ENCODE measurements at regions not wholly inside any gene's neighbourhood (a gene's known extent, or its start where the extent isn't known, plus 50 kb on each side); places are given as distances from the start of the nearest gene placed in this dataset.

DNA sequence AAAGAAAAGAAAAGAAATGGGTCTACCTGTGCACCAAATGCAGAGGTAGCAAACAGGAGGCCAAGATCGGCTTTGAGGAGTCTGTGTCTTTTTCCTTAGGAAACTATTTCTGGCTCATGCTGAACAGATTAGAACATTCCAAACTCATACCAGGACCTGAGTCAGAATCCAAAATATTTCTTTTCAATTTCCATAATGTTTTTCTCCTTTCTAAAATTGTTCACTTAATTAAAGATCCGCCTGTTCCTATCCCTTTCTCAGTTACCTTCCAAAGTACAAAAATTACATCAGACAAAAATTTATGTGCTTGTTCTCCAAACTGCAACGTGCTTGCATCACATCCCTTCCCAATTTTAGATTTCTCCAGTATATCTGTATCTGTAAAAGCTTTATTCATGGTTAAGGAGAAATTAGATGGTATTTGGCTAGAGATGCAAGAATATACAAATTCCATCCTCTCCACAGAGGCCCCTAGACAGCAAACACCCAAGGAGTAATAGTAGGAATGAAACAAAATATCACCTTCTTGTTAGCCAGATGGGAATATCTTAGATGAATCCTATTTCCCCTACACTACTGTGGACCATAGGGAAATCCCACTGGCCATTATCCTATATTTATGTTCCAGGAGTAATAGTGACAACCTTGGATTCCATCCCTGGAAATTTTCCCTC is 130.6 kb downstream of the LNPK start:
- TF ChIP-seq, protein P1, sequence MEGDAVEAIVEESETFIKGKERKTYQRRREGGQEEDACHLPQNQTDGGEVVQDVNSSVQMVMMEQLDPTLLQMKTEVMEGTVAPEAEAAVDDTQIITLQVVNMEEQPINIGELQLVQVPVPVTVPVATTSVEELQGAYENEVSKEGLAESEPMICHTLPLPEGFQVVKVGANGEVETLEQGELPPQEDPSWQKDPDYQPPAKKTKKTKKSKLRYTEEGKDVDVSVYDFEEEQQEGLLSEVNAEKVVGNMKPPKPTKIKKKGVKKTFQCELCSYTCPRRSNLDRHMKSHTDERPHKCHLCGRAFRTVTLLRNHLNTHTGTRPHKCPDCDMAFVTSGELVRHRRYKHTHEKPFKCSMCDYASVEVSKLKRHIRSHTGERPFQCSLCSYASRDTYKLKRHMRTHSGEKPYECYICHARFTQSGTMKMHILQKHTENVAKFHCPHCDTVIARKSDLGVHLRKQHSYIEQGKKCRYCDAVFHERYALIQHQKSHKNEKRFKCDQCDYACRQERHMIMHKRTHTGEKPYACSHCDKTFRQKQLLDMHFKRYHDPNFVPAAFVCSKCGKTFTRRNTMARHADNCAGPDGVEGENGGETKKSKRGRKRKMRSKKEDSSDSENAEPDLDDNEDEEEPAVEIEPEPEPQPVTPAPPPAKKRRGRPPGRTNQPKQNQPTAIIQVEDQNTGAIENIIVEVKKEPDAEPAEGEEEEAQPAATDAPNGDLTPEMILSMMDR (IDR thresholded peaks at IDR 0.05; ENCODE audit: insufficient read depth, low read depth, low read length), result no peak
- TF ChIP-seq EZH2 (IDR thresholded peaks at IDR 0.05; ENCODE audit: insufficient read depth, low read length), result no peak
